DND-41 (cell line): ENCODE measurements at regions not wholly inside any gene's neighbourhood (a gene's known extent, or its start where the extent isn't known, plus 50 kb on each side); places are given as distances from the start of the nearest gene placed in this dataset.
"Not testable (repeated sequence)": the region's sequence is repeated elsewhere in the genome, so short reads cannot be mapped to it uniquely, and the experiment has no call there.

ENCODE experiments used
- EZH2 ChIP-seq: IDR thresholded peaks from 3 replicates; pipeline ENCODE4 v1.6.1; 2012; ENCODE audit warnings: borderline replicate concordance, low read depth, mild to moderate bottlenecking, moderate library complexity, low read length, inconsistent platforms; ENCODE audit not compliant: severe bottlenecking
- TF ChIP-seq, protein P1 (sequence below): IDR thresholded peaks from 2 replicates; pipeline ENCODE4 v1.5.1; 2012; ENCODE audit warnings: borderline replicate concordance, low read length, moderate library complexity, mild to moderate bottlenecking; ENCODE audit not compliant: poor library complexity, severe bottlenecking; ENCODE audit errors: extremely low read depth

DNA sequence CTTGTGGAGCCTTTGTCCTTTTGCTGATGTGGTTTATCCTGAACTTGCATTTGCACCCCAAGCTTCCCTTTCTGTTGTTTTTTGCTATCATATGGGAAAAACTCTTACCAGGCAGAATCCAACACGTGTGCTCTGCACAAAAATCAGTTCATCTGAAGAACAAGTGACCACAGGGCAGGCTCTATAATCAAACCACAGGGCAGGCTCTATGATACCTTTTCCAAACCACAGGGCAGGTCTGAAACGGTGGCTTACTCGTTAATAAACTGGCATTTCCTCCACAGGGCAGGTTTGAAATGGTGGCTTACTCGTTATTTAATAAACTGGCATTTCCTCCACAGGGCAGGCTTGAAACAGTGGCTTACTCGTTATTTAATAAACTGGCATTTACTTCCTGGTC, 51.7 kb upstream of the LPCAT1 start:
- TF ChIP-seq, protein P1, sequence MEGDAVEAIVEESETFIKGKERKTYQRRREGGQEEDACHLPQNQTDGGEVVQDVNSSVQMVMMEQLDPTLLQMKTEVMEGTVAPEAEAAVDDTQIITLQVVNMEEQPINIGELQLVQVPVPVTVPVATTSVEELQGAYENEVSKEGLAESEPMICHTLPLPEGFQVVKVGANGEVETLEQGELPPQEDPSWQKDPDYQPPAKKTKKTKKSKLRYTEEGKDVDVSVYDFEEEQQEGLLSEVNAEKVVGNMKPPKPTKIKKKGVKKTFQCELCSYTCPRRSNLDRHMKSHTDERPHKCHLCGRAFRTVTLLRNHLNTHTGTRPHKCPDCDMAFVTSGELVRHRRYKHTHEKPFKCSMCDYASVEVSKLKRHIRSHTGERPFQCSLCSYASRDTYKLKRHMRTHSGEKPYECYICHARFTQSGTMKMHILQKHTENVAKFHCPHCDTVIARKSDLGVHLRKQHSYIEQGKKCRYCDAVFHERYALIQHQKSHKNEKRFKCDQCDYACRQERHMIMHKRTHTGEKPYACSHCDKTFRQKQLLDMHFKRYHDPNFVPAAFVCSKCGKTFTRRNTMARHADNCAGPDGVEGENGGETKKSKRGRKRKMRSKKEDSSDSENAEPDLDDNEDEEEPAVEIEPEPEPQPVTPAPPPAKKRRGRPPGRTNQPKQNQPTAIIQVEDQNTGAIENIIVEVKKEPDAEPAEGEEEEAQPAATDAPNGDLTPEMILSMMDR = not testable (repeated sequence)
- TF ChIP-seq EZH2 = not testable (repeated sequence)
